ENCODE measurements at regions not wholly inside any gene's neighbourhood (a gene's known extent, or its start where the extent isn't known, plus 50 kb on each side); places are given as distances from the start of the nearest gene placed in this dataset.
"Not testable (repeated sequence)": the region's sequence is repeated elsewhere in the genome, so short reads cannot be mapped to it uniquely, and the experiment has no call there.

DNA sequence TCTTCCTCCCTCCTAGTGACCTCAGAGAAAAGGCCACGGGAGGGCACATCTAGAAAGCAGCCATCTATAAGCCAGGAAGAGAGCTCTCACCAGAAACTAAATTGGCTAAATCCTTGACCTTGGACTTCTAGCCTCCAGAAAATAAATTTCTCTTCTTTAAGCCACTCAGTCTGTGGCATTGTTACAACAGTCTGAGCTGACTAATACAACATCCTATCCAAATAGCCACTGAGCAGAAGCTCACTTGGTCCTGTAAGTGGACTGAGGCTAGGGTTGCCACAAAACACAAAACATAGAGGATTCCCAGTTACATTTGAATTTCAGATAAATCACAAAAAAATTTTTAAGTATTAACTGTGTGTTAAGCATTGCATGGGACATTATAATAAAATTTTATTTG, 383.4 kb downstream of the MLLT3 start:
- DNase-seq (ENCODE audit: low spot score), result no peak

DNA sequence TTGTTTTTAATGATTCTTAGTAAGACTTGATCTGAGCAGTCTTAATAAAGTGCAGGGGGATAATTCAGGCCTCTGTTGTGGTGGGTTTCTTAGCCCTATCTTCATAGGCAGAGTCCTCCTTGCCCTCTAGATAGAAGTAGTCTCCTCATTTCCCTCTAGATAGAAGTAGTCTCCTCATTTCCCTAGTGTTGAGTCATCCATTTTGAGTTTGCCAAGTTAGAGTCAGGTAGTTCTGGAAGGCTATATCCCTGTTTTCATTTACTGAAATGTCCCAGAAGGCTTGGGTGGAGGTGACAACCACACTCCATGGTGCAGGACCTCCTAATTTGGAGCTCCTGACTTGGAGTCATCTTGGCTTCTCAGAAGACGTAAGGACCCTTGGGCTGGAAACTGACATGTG, 384.6 kb downstream of the MLLT3 start:
- no peak for DNase-seq (ENCODE audit: low spot score)

DNA sequence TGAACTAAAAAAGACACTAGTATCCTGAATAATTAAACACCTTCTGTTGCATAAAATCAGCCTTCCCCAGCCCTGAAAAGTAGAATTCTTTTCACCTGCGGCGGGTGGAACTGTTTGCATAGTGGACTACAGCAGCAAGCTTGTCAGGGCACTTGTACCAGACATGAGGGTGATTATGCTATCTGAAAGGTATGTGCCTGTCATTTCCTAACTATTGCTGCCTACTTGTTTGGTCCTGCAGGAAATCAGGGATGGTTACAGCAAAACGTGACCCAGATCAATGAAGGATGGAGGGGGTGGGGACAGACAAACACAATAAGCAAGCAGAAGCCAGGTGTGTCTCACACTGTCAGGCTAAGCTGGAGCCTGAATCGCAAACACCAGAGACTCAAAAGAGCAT, 385.6 kb downstream of the MLLT3 start:
- DNase-seq (ENCODE audit: low spot score), result no peak

DNA sequence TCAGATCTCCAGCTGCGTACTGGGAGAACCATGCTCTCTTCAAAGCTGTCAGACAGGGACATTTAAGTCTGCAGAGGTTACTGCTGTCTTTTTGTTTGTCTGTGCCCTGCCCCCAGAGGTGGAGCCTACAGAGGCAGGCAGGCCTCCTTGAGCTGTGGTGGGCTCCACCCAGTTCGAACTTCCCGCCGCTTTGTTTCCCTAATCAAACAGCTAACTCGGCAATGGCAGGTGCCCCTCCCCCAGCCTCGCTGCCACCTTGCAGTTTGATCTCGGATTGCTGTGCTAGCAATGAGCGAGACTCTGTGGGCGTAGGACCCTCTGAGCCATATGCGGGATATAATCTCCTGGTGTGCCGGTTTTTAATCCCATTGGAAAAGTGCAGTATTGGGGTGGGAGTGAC, 387.1 kb downstream of the MLLT3 start:
- not testable (repeated sequence) for DNase-seq (ENCODE audit: low spot score)

DNA sequence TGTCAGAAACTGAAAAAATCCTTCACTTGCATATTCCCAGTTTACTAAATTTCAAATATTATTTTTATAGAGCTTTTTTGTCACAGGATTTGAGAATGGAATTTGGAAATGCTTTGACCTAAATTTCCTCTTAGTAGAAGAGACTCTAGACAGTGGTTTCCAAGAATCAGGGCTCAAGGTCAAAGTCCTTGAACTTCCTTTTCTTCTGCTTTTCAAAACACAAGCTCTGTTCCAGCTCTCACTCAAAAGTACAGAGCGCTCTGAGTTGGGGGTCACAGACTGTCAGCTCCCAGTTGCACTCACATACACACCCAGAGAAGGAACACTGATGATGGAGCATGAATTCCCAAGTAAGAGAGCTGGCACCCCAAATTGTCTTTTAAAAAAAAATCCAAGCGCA, 394.2 kb downstream of the MLLT3 start:
- no peak for DNase-seq (ENCODE audit: low spot score)

DNA sequence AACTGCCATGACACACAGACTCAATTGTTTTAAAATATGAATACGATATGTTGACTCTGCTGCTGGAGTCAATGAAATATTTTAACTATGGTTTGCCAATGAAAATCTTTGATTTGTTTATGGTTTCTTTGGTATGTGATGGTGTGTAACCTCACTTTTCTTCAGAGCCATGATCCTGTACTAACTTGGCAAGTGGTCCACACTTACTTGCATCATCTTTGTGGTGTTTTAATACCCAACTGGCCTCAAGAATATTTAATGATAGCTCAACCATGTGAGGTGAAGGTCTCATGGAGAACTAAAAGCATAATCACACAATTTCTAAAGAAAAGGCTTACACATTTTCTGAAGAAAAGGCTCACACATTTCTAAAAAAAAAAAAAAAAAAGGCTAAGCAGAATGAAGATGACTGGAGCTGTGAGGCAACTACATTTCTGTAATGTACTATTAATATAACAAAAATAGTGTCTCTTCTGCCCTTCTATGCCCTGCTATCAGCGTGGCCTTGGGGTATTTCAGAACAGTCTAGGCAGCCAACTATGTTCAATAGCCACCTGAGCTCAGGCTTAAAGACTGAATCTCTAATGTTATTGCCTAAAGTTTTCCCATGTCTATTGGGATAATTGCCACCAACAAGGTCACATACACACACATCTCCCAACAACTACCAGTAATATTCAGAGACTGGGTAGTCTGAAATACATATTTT, 395.0 kb downstream of the MLLT3 start:
- DNase-seq (ENCODE audit: low spot score), result no peak

DNA sequence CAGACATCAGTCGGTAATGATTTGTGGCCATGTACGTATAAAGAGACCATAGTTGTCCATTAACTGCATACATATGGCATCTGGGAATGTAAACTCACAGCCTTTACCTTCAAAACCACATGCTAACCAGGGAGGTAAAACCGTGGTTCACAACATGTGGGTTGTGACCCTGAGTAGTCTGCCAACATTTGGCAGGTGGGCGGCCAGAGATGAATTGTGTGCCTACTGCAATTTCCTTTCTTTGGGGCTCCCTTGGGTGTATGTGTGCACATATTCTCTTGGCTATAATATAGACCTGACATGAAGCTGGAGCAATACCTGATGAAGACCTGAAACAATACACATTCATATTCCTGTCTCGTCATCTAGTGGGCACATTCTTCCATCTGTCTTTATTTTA, 396.0 kb downstream of the MLLT3 start:
- no peak for DNase-seq (ENCODE audit: low spot score)

DNA sequence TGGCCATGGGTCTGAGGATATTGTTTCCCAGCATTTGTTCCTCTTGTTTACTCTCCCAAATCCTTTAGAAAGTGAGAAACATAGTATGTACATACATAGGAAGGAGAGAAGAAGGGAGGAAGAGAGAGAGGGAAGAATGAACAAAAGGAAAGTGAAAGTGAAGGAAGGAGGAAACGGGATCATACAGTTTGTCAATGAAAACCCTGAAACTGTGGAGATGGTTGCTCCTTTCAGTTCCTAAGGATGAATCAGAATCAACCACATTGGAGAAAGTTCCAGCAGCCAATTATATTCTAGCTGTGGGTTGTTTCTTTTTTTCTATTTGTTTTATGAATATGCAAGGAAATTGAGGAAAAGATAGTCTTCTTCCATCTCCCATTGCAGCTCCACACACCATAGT, 396.5 kb downstream of the MLLT3 start:
- DNase-seq (ENCODE audit: low spot score), result no peak

DNA sequence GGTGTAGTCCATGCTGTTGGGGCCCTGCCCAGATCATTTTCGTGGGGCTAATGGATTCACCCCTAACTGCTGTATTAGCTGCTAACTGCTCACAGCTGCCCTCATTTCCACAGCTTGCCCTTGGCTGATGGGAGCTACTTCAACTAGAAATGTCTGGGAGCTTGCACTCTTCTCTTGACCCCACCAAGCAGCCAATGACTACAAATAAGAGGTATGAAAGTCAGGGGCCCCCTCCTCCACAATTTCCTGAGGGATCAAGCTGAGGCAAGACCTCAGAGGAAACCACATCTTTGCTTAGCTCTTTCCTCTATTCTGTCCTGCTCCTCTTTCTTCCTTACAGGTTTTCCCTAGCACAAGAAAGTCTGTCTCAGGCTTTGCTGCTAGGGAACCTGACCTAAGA, 397.5 kb downstream of the MLLT3 start:
- DNase-seq (ENCODE audit: low spot score), result no peak

DNA sequence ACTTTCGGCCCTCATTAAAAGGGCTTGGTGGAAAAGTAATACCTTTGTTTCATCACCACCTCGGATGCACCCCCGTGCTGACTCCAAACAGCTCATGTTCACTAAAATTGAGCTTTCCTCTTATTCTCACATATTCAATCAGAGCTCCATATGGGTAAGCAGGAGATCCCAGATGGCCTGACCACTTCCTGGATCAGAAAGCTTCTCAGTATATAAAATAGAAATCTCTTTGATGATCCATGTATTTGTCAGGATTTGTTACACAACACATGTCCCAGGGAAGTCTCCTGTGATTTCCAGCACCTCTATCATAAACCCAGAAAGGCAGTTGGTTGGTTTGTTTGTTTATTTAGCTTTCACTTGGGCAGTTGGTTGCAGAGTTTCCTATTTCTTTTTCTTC, 402.0 kb downstream of the MLLT3 start:
- no peak for DNase-seq (ENCODE audit: low spot score)

DNA sequence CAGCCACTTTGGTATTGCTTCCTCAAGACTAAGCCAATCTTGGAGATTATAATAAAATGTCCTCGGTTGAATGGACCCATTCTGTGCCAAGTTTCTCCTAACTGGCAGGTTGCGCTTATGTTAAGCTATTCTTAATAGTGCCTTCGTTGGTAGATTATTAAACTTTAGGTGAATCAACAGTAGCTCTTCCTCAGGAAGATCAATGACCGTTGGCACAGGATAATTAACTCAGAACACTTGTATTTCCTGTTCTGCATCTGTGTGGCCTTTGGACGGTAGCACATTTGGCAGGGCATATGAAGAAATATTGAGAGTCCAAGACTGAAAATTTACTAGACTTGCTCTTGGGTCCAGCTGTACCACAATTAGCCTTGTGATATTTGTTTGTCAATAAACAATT, 402.9 kb downstream of the MLLT3 start:
- no peak for DNase-seq (ENCODE audit: low spot score)

DNA sequence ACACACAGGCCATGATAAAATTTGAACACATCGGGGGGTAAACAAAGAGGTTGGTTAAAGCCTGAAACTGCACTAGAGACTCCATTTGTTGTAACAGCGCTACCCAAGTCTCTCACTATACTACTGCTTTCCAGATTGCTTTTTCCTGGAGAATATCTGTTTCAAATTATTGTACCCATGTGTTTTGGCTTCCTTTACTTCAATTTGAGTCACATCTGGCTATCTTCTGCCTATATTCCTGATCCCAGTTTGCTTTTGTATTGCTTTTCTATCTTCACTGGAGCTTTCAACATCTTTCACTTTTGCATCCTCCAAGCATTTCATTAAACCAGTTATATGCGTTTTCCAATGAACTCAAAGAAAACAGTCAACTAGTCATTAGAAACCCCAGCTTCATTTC, 404.7 kb downstream of the MLLT3 start:
- no peak for DNase-seq (ENCODE audit: low spot score)

DNA sequence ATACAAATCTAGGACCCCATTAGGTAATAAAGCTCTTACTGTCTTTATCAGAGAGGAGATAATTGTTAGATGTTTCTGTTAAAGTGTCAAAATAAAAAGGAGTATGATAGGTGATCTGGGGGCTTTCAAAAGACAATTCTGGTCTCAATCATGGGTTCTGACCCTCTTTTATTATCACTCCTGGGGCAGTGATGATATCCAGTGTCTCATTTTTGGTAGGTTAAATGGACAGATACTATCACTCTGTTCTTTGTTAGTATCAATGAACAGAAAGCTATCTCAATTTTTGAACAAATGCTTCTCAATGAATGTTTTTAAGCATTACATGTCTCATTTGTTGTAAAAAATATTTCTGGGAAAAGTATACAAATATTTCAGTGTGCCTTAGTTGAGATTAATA, 405.9 kb downstream of the MLLT3 start:
- no peak for DNase-seq (ENCODE audit: low spot score)

DNA sequence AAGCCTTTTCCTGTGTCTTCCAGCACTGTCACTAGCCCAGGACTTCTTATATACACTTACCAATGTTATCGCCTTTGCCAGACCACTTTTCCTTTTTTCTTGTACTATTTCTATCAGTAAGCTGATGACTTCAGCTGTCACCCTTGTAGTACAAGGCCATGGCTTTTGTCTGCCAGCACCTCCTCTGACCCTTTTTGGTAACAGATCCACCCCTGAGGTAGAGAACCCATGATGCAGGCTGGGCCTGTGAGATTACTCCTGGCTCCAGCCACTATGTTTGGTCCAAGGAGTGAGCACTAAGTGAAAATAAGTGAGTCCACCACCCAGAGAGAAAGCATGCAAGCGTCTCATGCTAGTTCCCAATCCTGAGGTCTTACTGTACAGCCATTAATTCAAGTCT, 406.7 kb downstream of the MLLT3 start:
- no peak for DNase-seq (ENCODE audit: low spot score)

DNA sequence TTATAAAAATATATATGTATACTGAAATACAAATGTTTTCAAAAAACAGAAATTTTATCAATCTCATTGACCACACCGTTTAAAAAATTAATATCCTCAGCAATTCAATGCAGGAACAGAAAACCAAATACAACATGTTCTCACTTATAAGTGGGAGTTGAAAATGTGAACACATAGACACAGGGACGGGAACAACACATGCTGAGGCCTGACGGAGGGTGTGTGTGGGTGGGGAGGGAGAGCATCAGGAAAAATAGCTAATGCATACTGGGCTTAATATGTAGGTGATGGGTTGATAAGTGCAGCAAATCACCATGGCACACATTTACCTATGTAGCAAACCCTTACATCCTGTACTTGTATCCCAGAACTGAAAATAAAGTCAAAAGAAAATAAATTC, 409.5 kb downstream of the MLLT3 start:
- DNase-seq (ENCODE audit: low spot score), result no peak

DNA sequence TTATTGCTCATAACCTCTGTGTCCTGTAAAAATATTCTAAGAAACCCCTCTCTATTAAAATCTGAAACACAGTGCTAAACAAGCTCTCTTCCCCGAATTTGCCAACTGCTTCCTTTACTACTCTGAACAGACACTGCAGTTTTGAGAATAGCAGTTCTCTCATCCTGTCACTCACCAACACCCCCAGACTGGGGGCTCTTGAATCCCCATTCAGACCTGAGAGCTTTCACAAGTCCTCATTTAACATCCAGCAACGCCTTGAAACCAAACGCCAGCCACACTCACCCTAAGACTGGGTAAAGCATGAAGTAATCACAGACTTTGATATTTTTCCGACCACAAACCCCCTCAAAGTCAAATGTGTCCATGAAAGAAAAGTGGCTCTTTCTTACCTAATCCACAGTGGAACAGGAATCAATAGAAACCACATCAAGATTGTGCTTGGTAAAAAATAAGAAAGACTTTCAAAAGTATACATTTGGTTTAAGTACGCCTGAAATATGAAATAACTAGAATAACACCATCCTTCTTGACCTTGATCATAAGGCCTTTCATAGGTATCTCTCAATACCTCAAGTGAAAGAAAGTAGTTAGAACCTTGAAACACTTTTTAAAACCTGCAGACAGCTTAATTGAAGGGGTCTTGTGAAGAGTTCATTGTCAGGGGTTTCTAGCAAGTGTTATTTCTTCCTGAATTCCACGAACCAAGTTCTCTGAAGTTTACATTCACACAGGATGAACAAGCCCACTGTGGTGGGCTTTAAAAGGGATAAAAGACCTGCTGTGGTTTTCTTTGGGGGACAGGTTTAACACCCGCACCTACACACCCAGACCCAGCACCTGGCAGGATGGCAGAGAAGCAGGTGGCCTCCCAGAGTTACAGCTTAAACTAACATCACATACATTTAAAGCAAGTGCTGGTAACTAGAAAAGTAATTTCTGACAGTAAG, 412.6 kb downstream of the MLLT3 start:
- peak; percentile 57 for DNase-seq (ENCODE audit: low spot score)

DNA sequence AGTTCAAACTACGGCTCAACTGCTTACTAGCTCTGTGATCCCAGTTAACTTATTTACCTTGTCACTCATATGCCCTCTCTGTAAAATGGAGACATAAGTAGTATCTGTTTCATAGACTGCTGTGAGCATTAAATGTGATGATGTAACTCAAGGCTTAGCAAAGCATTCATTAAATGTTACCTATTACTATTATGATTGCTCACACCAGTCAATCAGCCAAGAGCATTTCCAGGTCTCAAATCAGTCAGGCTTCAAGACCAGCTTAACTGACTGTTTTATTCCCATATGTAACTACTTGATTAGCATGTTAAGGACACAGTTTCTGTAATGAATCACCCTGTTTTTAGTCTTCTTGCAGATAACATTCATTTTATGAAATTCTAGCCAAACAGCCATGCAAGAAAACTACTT, 413.3 kb downstream of the MLLT3 start:
- DNase-seq (ENCODE audit: low spot score), result no peak

DNA sequence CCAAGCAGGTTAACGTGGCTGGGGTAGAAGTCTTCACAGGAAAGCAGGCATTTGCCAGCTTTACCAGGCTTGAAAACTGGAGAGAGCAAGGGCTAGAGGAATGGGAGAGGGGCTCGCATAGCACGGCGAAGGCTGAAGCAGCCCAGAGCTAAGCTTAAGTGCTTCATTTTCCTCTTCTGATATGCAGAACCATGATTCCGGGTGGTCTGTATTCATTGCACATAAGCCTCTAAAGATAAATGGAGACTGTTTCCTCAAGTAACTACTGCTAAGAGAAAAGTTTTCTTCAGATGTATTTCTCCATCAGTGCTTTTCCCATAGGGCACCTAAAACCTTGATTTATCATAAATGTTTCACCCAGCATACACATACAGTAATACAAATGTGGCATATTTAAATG, 414.1 kb downstream of the MLLT3 start:
- DNase-seq (ENCODE audit: low spot score), result no peak

DNA sequence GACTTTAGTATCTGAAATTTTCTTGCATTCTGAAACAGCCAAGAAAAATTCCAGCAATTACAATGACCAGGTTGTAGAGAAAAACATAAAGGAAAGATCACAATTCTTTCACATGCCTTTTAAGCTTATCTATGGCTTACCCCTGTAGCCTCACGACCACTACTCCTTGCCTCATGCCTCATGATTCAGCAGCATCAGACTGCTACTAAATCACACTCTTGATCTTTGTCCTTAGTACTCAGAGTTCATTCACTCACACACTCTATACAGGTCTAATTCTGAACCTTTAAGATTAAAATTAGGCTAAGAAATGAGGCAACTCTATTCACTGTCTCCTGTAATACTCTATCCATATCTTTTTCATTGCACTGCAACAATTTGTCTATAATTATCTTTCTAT, 415.1 kb downstream of the MLLT3 start:
- no peak for DNase-seq (ENCODE audit: low spot score)

DNA sequence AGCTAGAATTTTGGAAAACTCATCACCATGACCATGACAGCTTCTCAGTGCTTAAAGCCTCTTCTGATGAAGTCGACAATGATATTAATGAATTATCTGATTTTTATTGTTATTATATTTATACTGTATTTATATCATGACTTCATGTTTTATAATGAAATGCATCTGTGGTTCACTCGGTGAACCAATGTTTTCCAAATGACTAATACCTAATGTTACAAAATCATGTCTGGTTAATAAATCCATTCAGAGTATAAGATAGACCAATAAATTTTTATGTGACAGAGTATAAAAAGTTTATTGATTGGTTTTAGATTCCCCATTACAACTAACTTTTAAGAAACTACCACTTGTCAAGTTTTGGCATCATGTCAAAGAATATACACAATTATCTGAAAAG, 416.5 kb downstream of the MLLT3 start:
- no peak for DNase-seq (ENCODE audit: low spot score)

DNA sequence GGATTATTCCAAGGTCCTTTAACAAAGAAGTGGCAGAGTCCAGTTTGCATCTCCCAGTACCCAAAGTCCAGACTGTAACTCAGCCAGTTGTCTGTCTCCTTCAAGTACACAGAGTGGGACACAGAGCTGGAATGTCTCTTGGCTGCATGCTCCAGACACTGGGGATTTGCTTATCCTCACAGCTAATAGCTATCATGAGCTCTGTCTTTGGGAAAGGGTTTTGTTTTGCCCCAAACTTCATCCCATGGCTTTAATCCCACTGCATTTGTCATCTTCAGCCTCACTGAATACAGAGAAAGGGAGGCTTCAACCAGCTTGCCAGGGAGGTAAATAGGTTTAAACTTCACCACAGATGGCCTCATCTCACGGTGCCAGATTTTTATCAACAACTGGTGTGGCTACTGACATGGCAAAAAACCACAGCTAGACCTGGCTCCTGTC, 412.2 kb upstream of the SLC24A2 start:
- no peak for DNase-seq (ENCODE audit: low spot score)

DNA sequence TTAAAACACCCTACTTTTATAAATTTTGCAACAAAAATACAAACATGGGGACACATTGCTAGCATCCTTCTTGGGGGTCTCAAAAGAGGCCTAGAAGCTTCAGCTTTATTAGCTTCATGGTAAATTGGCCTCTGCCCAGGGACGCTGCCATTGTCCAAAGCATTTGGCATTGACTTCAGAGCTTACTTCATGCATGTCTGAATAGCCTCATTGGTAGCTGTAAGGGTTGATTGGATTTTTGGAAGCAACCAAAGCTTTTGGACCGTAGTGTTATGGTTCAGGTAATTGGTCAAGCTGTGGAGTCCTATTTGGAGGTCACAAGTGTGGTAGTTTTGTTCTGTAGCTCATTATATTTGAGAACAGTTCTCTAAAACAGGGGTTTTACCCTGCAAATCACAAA, 411.7 kb upstream of the SLC24A2 start:
- no peak for DNase-seq (ENCODE audit: low spot score)

DNA sequence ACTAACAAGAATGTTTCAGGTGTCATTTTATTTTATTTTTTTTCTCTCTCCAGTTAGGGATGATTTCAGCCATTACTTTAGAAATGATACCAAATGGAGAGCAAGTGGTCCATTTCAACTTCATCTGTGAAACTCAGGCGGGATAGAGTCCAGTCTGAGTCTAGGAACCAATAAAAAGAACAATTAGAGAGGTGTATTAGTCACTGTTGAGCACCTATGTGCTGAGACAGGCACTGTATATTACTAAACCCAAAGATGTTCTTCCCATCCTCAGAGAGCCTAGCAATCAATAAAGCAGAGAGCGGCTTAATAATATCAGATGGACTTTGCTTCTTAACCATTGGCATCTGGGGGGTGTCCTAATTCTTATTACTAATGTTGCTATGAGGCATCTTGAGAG, 410.3 kb upstream of the SLC24A2 start:
- DNase-seq (ENCODE audit: low spot score), result no peak
